GM23248 (cell line): ENCODE measurements at regions not wholly inside any gene's neighbourhood (a gene's known extent, or its start where the extent isn't known, plus 50 kb on each side); places are given as distances from the start of the nearest gene placed in this dataset.

ENCODE experiments used
- EZH2 ChIP-seq: fragments of 200-600 bp; sonication (generic); IDR thresholded peaks from 2 replicates; pipeline ENCODE4 v1.6.1; 2018; ENCODE audit warnings: antibody characterized with exemption, mild to moderate bottlenecking; ENCODE audit not compliant: insufficient read depth, poor library complexity, severe bottlenecking
- EZH2phosphoT487 ChIP-seq: fragments of 200-600 bp; sonication (generic); IDR thresholded peaks from 2 replicates; pipeline ENCODE4 v1.6.1; 2018; ENCODE audit warnings: antibody characterized with exemption, moderate library complexity, mild to moderate bottlenecking, low read depth; ENCODE audit not compliant: insufficient read depth

DNA sequence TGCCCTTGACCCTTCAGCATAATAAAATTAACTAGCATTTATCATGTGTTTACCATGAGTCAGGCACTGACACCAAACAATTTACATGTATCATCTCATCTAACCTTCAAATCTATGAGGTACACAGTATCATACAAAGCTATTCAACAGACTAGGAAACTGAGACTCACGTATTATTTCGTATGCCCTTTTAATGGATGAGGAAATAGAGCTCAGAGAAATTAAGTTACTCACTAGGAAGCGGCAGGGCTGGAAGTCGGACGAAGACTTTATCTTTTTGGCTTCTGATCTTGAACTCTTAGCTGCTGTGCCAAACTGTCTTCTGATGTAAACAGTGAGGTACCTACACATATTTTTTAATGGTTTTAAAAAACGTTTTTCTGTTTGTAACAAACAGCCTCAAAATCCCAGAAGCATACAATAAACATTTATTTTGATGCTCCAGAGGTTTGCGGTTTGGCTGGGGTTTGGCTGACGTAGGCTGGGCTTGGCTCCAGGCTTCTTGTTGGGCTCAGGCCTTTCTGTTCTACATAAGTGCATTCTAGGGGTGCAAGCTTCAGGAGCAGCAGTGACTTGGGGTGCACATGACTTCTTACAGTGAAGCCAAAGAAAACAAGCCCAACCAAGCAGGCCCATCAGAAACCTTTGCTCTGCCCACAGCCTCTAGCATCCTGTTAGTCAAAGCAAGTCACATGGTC, 184.7 kb downstream of the TBX5 start:
- TF ChIP-seq EZH2 = no peak
- TF ChIP-seq EZH2phosphoT487 = no peak
